Upper lobe of left lung (tissue), 4 donors: ENCODE measurements at regions not wholly inside any gene's neighbourhood (a gene's known extent, or its start where the extent isn't known, plus 50 kb on each side); places are given as distances from the start of the nearest gene placed in this dataset.

Source experiments
- EP300 ChIP-seq, 4 donors: sonication (generic); formaldehyde crosslinking; IDR thresholded peaks; one replicate each; pipeline ENCODE4 v1.5.1; 2017; ENCODE audit warnings: antibody characterized with exemption in 4 of 4, control low read depth in 2 of 4
- POLR2A ChIP-seq, 4 donors: fragments of 450-650 bp; IDR thresholded peaks; one replicate each; pipeline ENCODE4 v1.5.1; 2016 to 2017; ENCODE audit warnings: antibody characterized with exemption in 4 of 4, mild to moderate bottlenecking in 2 of 4
- POLR2AphosphoS5 ChIP-seq, 2 donors: sonication (generic); formaldehyde crosslinking; IDR thresholded peaks; one replicate each; pipeline ENCODE4 v1.5.1; 2017; ENCODE audit warnings: antibody characterized with exemption in 2 of 2
- TF ChIP-seq, protein P1 (sequence below), 6 experiments: fragments of 450-650 bp in 4 of 6; fragments of 200-600 bp in 2 of 6; sonication (generic) in 2 of 6; IDR thresholded peaks; one replicate each; pipeline ENCODE4 v1.5.1; 2016 to 2019; ENCODE audit warnings: antibody characterized with exemption in 6 of 6

DNA sequence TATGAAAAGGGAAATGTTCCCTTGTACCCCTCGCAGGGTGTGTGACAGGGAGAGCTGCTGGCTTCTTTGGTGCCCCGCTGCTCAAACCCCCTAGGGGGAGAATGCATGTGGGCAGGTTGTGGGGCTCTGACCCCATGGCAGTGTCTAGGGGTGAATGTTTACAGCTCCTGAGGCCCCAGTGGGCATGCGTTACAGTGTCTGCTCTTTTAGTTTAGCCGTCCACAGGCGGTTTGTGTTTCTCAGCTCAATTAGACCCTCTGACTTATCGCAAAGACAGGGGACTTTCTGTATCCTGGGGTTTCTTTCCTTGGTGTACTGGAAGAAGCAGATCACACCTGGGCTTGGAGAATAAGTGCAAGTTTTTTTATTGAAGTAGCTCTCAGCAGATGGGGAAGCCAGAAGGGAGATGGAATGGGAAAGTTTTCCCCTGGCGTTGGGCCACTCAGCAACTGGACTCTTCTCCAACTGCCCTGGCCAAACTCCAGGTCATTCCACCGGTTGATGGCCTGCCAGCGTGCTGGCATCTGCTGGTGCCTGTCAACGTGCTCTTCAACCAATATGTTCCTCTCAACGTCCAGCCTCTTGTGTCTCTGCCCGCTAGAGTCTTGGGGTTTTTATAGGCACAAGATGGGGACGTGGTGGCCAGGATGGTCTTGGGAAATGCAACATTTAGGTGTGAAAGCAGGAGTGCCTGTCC lies 720.9 kb downstream of the FSCB start:
- TF ChIP-seq POLR2A (IDR thresholded peaks at IDR 0.05) (no peak), POLR2AphosphoS5 (IDR thresholded peaks at IDR 0.05) (no peak), EP300 (IDR thresholded peaks at IDR 0.05) (no peak)
- TF ChIP-seq, protein P1, sequence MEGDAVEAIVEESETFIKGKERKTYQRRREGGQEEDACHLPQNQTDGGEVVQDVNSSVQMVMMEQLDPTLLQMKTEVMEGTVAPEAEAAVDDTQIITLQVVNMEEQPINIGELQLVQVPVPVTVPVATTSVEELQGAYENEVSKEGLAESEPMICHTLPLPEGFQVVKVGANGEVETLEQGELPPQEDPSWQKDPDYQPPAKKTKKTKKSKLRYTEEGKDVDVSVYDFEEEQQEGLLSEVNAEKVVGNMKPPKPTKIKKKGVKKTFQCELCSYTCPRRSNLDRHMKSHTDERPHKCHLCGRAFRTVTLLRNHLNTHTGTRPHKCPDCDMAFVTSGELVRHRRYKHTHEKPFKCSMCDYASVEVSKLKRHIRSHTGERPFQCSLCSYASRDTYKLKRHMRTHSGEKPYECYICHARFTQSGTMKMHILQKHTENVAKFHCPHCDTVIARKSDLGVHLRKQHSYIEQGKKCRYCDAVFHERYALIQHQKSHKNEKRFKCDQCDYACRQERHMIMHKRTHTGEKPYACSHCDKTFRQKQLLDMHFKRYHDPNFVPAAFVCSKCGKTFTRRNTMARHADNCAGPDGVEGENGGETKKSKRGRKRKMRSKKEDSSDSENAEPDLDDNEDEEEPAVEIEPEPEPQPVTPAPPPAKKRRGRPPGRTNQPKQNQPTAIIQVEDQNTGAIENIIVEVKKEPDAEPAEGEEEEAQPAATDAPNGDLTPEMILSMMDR (IDR thresholded peaks at IDR 0.05), result no peak
